ENCODE measurements at regions not wholly inside any gene's neighbourhood (a gene's known extent, or its start where the extent isn't known, plus 50 kb on each side); places are given as distances from the start of the nearest gene placed in this dataset.

DNA sequence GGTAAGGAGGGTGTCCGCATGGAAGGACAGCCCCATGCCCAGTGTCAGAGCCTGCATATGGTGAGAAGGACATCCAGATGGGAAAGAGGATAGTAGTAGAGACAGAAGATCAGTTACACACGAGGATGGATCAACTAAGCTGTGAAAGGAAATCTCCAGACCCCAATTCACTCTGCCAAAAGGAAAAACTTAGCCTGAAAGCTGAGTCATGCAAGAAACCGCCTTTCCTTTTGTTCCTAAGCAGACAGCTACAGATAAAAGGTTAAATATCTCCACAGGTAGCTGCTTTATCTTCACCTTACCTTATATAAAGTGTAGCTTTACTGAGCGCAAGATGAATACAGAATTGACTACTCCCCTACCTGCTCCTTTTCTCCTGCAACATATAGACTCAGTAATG lies 67.3 kb upstream of the LGALSL start:
- no peak for TF ChIP-seq EZH2 (IDR thresholded peaks at IDR 0.05; ENCODE audit: borderline replicate concordance)
- no peak for TF ChIP-seq EZH2phosphoT487 (IDR thresholded peaks at IDR 0.05; ENCODE audit: low read depth, severe bottlenecking, unreplicated experiment)
- TF ChIP-seq, protein P1, sequence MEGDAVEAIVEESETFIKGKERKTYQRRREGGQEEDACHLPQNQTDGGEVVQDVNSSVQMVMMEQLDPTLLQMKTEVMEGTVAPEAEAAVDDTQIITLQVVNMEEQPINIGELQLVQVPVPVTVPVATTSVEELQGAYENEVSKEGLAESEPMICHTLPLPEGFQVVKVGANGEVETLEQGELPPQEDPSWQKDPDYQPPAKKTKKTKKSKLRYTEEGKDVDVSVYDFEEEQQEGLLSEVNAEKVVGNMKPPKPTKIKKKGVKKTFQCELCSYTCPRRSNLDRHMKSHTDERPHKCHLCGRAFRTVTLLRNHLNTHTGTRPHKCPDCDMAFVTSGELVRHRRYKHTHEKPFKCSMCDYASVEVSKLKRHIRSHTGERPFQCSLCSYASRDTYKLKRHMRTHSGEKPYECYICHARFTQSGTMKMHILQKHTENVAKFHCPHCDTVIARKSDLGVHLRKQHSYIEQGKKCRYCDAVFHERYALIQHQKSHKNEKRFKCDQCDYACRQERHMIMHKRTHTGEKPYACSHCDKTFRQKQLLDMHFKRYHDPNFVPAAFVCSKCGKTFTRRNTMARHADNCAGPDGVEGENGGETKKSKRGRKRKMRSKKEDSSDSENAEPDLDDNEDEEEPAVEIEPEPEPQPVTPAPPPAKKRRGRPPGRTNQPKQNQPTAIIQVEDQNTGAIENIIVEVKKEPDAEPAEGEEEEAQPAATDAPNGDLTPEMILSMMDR (IDR thresholded peaks at IDR 0.05; ENCODE audit: poor library complexity) = no peak
- 58% methylated on average over 4 of the region's 4 CpGs for WGBS (ENCODE audit: low lambda C conversion rate, missing lambda C conversion rate)
- Histone ChIP-seq H3K79me2 (no peaks in the 10 kb centered on the region), H3K9me3 (ENCODE audit: low read depth) (no peaks in the 10 kb centered on the region), H3K4me3 (no peak overlapping the region), H3K27me3 (no peaks in the 10 kb centered on the region), H3K27ac (no peak overlapping the region), H3K4me2 (no peak overlapping the region), H4K20me1 (ENCODE audit: insufficient read depth, poor library complexity, severe bottlenecking) (no peaks in the 10 kb centered on the region), H3K4me1 (ENCODE audit: insufficient read depth) (no peaks in the 10 kb centered on the region), H2AFZ (no peak overlapping the region), H3K9me2 (replicated peaks; ENCODE audit: insufficient read depth) (no peaks in the 10 kb centered on the region), H3K36me3 (replicated peaks; ENCODE audit: insufficient read depth, low read depth) (no peaks in the 10 kb centered on the region)
- no peak for DNase-seq (ENCODE audit: low spot score)

DNA sequence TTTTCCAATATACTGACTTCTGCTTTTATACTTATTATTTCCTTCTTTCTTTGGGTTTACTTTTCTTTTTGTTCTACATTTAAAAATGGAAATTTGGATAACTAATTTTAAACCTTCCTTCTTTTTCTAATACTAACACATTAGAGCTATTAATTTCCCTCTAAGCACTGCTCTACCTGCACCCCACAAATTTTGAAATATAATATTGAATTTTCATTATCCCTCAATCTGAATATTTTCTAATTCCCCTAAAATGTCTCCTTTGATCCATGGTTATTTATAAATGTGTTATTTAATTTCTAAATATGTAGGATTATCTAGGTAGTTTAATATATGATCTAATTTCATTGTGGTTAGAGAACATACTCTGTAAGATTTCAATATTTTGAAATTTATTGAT lies 63.4 kb upstream of the LGALSL start:
- Histone ChIP-seq H3K27ac (peak overlapping the region; percentile 88), H3K9me2 (replicated peaks; ENCODE audit: insufficient read depth) (no peaks in the 10 kb centered on the region), H3K4me1 (ENCODE audit: insufficient read depth) (peaks cover 9% of the 10 kb centered on the region)

DNA sequence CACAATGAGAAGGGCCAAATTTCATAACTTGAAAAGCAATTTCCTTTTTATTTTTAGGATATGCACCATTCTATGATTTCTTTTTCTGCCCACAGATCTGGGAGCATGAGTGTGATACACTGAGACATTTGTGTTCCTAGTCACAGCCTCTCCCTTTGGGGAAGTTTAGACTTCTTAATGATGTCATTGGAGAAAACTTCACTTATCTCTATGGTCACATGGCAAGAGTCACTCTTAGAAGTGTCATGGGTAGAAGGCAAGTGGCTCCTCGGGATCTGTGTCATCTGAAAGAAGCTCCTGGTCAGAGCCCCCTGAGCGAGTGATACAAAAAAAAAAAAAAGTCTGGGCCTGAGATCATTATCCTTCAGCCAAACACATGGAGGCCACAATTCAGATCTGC lies 62.5 kb upstream of the LGALSL start:
- no peak overlapping the region for H3K4me3 ChIP-seq
- peak; percentile 55 for DNase-seq (ENCODE audit: low spot score)
- peak overlapping the region; percentile 88 for H3K27ac ChIP-seq
- no peaks in the 10 kb centered on the region for H3K9me3 ChIP-seq (ENCODE audit: low read depth)
- H3K4me2 ChIP-seq = peak overlapping the region; percentile 39
- H3K36me3 ChIP-seq (replicated peaks; ENCODE audit: insufficient read depth, low read depth) = no peaks in the 10 kb centered on the region
- H3K79me2 ChIP-seq = no peaks in the 10 kb centered on the region
- no peaks in the 10 kb centered on the region for H3K27me3 ChIP-seq
- WGBS (ENCODE audit: low lambda C conversion rate, missing lambda C conversion rate) = 80% methylated on average over 2 of the region's 2 CpGs
- no peak overlapping the region for H2AFZ ChIP-seq
- H3K9me2 ChIP-seq (replicated peaks; ENCODE audit: insufficient read depth) = no peaks in the 10 kb centered on the region
- no peaks in the 10 kb centered on the region for H4K20me1 ChIP-seq (ENCODE audit: insufficient read depth, poor library complexity, severe bottlenecking)
- peaks cover 9% of the 10 kb centered on the region for H3K4me1 ChIP-seq (ENCODE audit: insufficient read depth)
- TF ChIP-seq EZH2 (IDR thresholded peaks at IDR 0.05; ENCODE audit: borderline replicate concordance) (no peak), EZH2phosphoT487 (IDR thresholded peaks at IDR 0.05; ENCODE audit: low read depth, severe bottlenecking, unreplicated experiment) (no peak)
- TF ChIP-seq, protein P1 (IDR thresholded peaks at IDR 0.05; ENCODE audit: poor library complexity) = no peak

More for the DNA sequence above, 63.4 kb upstream of the LGALSL start:
- DNase-seq (ENCODE audit: low spot score) = no peak
- H3K4me3 ChIP-seq = no peak overlapping the region
- H4K20me1 ChIP-seq (ENCODE audit: insufficient read depth, poor library complexity, severe bottlenecking) = no peaks in the 10 kb centered on the region
- no peak overlapping the region for H2AFZ ChIP-seq
- no peaks in the 10 kb centered on the region for H3K27me3 ChIP-seq
- H3K36me3 ChIP-seq (replicated peaks; ENCODE audit: insufficient read depth, low read depth) = no peaks in the 10 kb centered on the region
- no peak for TF ChIP-seq EZH2 (IDR thresholded peaks at IDR 0.05; ENCODE audit: borderline replicate concordance)
- no peaks in the 10 kb centered on the region for H3K79me2 ChIP-seq
- H3K4me2 ChIP-seq = no peak overlapping the region
- no peaks in the 10 kb centered on the region for H3K9me3 ChIP-seq (ENCODE audit: low read depth)

DNA sequence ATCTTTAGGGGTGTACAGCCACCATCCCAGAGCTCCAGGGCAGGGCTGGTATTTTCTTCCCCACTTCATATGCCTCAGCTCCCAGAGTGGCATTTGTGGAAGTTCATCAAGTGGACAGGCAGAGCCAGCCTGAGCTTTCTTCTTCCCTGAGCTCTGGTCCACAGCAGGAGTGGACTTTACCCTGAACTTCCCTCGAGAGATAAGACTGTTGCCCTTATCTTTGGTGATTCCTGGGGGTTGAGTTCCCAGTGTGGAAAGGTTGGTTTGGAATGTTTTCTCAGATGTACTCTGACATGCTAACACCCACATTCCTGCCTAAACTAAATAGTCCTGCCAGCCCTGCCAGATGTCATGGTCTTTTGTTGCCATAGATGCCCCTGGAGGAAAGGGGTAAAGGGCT lies 62.0 kb upstream of the LGALSL start:
- TF ChIP-seq EZH2phosphoT487 (IDR thresholded peaks at IDR 0.05; ENCODE audit: low read depth, severe bottlenecking, unreplicated experiment) (no peak), EZH2 (IDR thresholded peaks at IDR 0.05; ENCODE audit: borderline replicate concordance) (no peak)
- TF ChIP-seq, protein P1 (IDR thresholded peaks at IDR 0.05; ENCODE audit: poor library complexity) = no peak
- Histone ChIP-seq H3K4me2 (peak overlapping the region; percentile 39), H3K4me3 (no peak overlapping the region), H3K79me2 (no peaks in the 10 kb centered on the region), H3K27me3 (no peaks in the 10 kb centered on the region), H4K20me1 (ENCODE audit: insufficient read depth, poor library complexity, severe bottlenecking) (no peaks in the 10 kb centered on the region), H3K9me3 (ENCODE audit: low read depth) (no peaks in the 10 kb centered on the region), H3K9me2 (replicated peaks; ENCODE audit: insufficient read depth) (no peaks in the 10 kb centered on the region), H2AFZ (no peak overlapping the region), H3K27ac (peak overlapping the region; percentile 88), H3K36me3 (replicated peaks; ENCODE audit: insufficient read depth, low read depth) (no peaks in the 10 kb centered on the region), H3K4me1 (ENCODE audit: insufficient read depth) (peaks cover 9% of the 10 kb centered on the region)
- 32% methylated on average over 1 of the region's 1 CpG for WGBS (ENCODE audit: low lambda C conversion rate, missing lambda C conversion rate)
- DNase-seq (ENCODE audit: low spot score) = no peak
